ENCODE measurements at regions not wholly inside any gene's neighbourhood (a gene's known extent, or its start where the extent isn't known, plus 50 kb on each side); places are given as distances from the start of the nearest gene placed in this dataset.

DNA sequence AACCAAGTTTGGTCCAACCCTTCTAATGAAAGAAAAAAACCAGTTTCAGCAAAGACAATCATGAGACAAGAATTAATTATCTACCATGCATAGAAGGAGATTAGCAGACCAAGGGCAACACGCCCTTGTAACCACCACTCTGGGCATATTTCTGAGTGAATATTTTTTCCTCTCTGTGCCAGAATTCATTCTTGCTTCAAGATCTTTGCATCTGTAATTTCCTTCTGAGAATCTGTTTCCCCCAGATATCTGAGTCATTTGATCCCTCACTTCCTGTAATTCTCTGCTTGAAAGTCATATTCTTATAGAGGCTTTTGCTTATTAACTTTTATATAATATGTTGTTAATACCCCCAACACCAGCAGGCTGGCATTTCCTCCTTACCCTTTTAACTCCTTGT is 243.7 kb downstream of the SLC16A7 start:
- no peak for DNase-seq

GRCh38 chr12:59843260-59843843 is 247.5 kb downstream of the SLC16A7 start:
- no peak for DNase-seq

DNA sequence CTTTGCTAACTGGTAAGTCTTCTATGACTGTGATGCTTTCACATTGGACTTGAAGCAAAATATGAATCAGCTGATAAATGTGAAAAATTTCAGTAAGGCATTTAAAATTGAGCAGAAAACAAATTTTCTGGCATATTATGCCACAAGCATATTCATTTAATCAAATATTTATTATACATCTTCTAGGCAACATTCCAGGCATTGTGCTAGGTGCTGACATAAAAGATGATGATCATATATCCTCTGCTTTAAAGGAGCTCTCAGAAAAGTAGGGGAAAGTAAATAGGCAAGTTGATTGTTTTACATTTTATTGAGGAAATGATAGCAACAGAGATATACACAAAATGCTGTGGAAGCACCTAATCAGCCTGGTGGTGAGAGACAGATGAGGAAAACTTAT is 248.9 kb downstream of the SLC16A7 start:
- DNase-seq = no peak

DNA sequence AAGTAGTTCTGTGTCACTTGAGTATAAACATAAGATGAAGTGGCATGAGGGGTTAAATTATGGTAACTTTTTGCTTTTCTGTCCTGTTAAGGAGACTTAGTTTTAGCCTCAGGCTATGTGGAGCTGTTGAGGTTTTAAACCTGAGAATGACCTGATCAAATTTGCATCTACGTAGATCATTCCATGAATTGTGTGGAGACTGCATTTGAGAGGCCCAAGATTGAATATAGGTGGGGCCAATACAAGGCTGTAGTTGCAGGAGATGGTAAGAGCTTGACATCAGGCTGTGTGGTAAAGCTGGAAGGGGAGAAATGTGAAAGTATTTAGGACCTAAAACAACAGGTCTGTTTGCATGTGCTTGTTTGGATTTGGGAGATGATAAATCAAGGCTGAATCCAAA is 249.5 kb downstream of the SLC16A7 start:
- no peak for DNase-seq

- DNase-seq = no peak
These were observed 251.3 kb downstream of the SLC16A7 start for GRCh38 chr12:59847127-59847526.

GRCh38 chr12:59850268-59850667 is 254.4 kb downstream of the SLC16A7 start:
- DNase-seq = no peak

DNA sequence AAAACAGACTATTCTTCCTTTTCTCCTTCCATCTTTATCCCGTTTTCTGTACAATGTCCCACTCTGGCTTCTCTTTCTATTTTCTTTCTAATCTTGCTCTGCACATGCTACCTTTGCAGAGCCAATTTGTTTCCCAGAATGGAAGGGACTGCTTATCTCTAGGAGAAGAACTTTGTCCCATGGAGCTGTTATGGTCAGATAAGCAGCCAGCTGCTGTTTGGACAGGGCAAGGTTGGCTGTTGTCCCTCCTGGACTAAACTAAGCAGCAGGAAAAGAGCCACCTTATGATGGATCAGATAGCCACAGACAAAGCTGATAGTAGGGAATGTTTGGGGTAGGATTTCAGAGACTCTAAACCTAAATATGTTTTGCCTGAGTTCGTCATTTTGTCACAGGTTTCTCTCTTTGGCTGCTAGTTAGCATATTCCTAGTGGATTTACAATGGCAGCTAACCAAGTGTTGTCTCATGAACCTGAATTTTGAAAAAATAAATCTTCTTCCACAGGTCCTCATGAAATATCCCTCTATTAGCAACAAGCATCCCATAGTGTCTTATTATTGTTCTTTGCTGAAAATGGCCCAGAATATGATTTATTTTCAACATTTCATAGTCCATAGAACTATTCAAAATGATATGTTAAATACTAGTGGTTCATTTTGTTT is 262.8 kb downstream of the SLC16A7 start:
- no peak for DNase-seq

DNA sequence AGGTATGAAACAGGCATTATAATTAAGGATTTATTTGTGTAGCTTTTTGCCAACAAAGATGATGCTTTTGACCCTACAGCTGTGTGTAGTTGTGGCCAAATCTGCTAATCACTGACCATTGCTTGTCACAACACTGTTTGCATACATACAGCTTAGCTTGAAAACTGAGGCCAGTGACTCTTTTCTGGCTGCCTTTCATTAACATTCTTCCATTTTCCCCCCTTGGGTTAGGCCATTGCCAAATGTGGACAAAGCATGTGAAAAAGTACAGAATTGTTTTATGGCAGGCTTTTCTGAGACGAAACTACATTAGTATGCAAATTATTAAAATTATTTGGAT is 263.3 kb downstream of the SLC16A7 start:
- DNase-seq = no peak

DNA sequence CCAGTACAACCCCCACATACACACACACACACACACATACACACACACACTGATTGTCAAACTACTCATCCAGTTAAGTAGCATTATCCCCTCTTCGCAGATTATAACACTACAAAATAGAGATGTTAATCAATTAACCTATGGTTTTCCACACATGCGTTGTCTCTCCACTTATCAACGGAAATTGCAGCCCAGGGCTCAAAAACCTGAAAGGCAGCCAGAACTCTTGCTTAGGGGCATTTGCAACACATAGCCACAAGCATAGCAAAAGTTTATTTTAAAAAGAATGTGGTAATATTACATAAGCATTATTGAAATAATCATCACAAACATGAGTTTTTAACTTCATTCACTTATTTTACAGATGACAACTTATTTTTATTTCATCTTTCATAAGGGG is 265.8 kb downstream of the SLC16A7 start:
- no peak for DNase-seq

- no peak for DNase-seq
These were observed 271.2 kb downstream of the SLC16A7 start for GRCh38 chr12:59867055-59867454.

- DNase-seq = no peak
These were observed 271.9 kb downstream of the SLC16A7 start for GRCh38 chr12:59867689-59868088.

- DNase-seq = no peak
These were observed 275.9 kb downstream of the SLC16A7 start for GRCh38 chr12:59871779-59872178.

GRCh38 chr12:59873136-59873535 is 277.3 kb downstream of the SLC16A7 start:
- no peak for DNase-seq

GRCh38 chr12:59874781-59875180 is 279.0 kb downstream of the SLC16A7 start:
- no peak for DNase-seq

GRCh38 chr12:59886131-59886733 is 290.4 kb downstream of the SLC16A7 start:
- no peak for DNase-seq

- no peak for DNase-seq
These were observed 291.3 kb downstream of the SLC16A7 start for GRCh38 chr12:59887178-59887577.

DNA sequence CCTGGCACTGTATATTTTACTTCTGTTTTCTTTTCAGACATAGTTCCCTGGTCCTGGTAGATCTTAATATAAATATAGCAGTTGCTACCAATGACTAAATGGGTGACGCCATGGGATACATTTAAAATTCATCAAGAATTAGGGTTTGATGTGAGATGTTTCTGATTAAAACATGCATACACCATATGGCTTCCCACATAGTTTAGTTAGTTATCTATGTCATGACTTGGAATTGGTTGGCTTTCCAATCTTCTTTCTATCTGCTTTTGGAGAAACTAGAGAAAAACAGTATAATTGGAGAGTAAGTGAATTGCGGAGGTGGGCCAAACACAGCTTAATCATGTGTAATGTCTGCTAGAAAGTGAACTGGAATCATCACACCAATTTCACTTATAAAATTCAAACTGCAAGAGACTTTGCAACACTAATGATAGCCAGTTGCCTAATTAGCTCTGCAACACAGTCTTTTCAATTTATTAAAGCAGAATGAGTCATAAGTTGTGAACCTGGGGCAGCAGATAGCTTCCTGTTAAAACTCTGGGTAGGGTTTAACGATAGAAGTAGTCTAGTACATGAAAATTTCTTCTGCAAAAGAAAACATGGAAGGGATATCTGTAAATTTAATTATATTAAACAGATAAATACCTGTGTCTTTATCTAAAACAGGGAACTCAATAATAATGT is 295.2 kb downstream of the SLC16A7 start:
- DNase-seq = no peak

- DNase-seq = no peak
These were observed 299.4 kb downstream of the SLC16A7 start for GRCh38 chr12:59895166-59895775.

GRCh38 chr12:59904874-59905521 is 309.2 kb downstream of the SLC16A7 start:
- no peak for DNase-seq

DNA sequence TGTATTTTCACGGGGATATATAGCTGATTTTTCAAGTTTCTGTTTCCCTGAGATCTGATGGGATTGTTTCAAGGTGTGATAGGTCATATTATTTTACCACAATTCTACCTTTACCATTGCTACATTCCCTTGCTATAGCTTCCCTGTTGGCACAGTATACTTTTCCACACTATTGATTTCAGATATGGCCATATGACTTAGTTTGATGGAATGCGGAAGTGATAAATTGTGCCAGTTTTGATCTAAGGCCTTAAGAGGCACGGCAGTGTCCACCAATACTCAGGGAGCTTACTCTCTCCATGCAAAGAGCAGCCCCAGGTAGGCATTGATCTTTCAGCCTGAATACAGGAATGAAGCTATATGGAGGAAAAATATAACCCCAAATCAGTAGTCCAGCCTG is 315.7 kb downstream of the SLC16A7 start:
- no peak for DNase-seq

DNA sequence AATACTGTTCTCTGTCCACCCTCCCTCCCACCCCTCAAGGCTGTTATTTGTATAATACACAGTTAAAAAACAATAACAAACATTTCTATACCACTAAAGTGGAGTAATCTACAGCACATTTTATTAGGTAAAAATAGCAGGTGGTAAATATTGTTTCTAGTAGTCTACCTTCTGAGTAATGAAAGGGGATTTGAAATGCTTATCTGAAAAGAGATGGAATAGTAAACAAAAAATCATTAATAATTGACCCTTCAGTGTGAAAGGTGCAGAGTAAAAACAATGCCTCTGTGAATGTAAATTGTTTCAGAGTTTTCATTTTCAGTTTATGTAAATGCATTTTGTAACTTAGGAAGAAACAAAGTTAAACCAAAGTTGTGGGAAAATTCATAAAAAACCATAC is 321.2 kb downstream of the SLC16A7 start:
- DNase-seq = no peak

- DNase-seq = no peak
These were observed 331.2 kb downstream of the SLC16A7 start for GRCh38 chr12:59927032-59927431.

DNA sequence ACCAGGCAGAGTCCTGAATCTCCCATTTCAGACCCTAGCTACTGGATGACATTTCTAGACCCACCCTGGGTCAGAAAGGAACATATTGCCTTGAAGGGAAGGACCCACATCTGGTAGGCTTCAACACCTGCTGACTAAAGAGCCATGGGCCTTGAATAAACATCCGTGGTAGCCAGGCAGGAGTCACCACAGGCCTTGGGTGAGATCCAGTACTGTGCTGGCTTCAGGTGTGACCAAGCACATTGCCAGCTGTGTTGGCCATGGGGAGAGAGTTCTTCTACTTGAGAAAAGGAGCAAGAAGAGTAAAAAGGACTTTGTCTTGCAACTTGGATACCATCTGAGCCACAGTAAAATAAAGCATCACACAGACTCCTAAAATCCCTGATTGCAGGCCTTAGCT is 332.6 kb downstream of the SLC16A7 start:
- DNase-seq = no peak

Measured in stimulated activated naive CD4-positive, alpha-beta T cell treated with Interleukin-2 at 50 U/mL for 16 hours (primary cell).